Endothelial cell of umbilical vein (primary cell): ENCODE measurements at regions not wholly inside any gene's neighbourhood (a gene's known extent, or its start where the extent isn't known, plus 50 kb on each side); places are given as distances from the start of the nearest gene placed in this dataset.

Experiments used
- BruUV-seq: library from RNA; stranded (reverse); fragments of 400-500 nt; replicated peaks from 2 replicates; lab custom pipeline; 2021; lab: Mats Ljungman, UMichigan
- CTCF ChIA-PET: fragments of 300-600, 350-600 bp; sonication (Branson Sonifier 250); formaldehyde crosslinking; loops from one replicate; lab custom pipeline; 2021; ENCODE audit warnings: antibody characterized with exemption, inconsistent platforms; lab: Charles Lee
- POLR2A ChIA-PET: fragments of 300-600, 350-600 bp; sonication (Branson Sonifier 250); formaldehyde crosslinking; loops from one replicate; lab custom pipeline; 2021; ENCODE audit warnings: antibody characterized with exemption, inconsistent platforms; lab: Charles Lee
- DNase-seq: peaks from one replicate; pipeline ENCODE4 v3.0.0-alpha.2; 2011; ENCODE audit warnings: low read depth, low spot score
- FAIRE-seq: peaks from 2 replicates; lab custom pipeline; 2011; peaks lifted over from hg19 to GRCh38; lab: Jason Lieb, UNC
- H2AFZ ChIP-seq: 2 replicates; pipeline ENCODE4 v1.6.0; 2012; ENCODE audit warnings: low read depth, low read length, control low read depth, inconsistent platforms
- H3K27ac ChIP-seq: 2 replicates; pipeline ENCODE4 v1.5.1; 2011; ENCODE audit warnings: low read depth, mild to moderate bottlenecking, control low read depth, low read length, moderate library complexity; ENCODE audit not compliant: insufficient read depth
- H3K27me3 ChIP-seq, 2 experiments: 2 replicates each; pipeline versions ENCODE4 v1.6.0 to v1.6.1; 2011; ENCODE audit warnings: low read length in 2 of 2, mixed read lengths in 1 of 2; ENCODE audit not compliant: control insufficient read depth in 2 of 2, insufficient read depth in 2 of 2
- H3K36me3 ChIP-seq, 2 experiments: 2 replicates in 1 of 2; 3 replicates in 1 of 2; pipeline ENCODE4 v1.5.1; 2011; ENCODE audit warnings: low read length in 2 of 2, mild to moderate bottlenecking in 1 of 2, moderate library complexity in 1 of 2; ENCODE audit not compliant: control insufficient read depth in 2 of 2, insufficient read depth in 2 of 2; ENCODE audit errors: extremely low read depth in 1 of 2
- H3K4me1 ChIP-seq: 3 replicates; pipeline ENCODE4 v1.5.1; 2011; ENCODE audit warnings: mild to moderate bottlenecking, low read length; ENCODE audit not compliant: control insufficient read depth, insufficient read depth; ENCODE audit errors: extremely low read depth
- H3K4me2 ChIP-seq: 2 replicates; pipeline ENCODE4 v1.6.1; 2011; ENCODE audit warnings: low read length, control low read depth, mixed read lengths; ENCODE audit not compliant: insufficient read depth
- H3K4me3 ChIP-seq, 3 experiments: fragments of 200-600 bp in 1 of 3; sonication (generic), shearing (Covaris generic) in 1 of 3; replicated peaks in 1 of 3; 2 replicates each; pipeline ENCODE4 v1.5.1; 2011 to 2016; ENCODE audit warnings: control low read depth in 3 of 3, low read length in 3 of 3, mild to moderate bottlenecking in 2 of 3, inconsistent platforms in 1 of 3, low read depth in 1 of 3, moderate library complexity in 1 of 3; ENCODE audit not compliant: insufficient read depth in 1 of 3
- H3K79me2 ChIP-seq: 2 replicates; pipeline ENCODE4 v1.6.0; 2012; ENCODE audit warnings: low read length, inconsistent platforms; ENCODE audit not compliant: control insufficient read depth, insufficient read depth
- H3K9ac ChIP-seq: replicated peaks from 2 replicates; pipeline ENCODE3; 2011; ENCODE audit warnings: low read length, control low read depth; ENCODE audit not compliant: insufficient read depth; ENCODE audit errors: extremely low read depth
- H3K9me1 ChIP-seq: replicated peaks from 3 replicates; pipeline ENCODE4 v1.6.0; 2011; ENCODE audit warnings: mild to moderate bottlenecking, low read length; ENCODE audit not compliant: control insufficient read depth, insufficient read depth; ENCODE audit errors: extremely low read depth
- H3K9me3 ChIP-seq: replicated peaks from 2 replicates; pipeline ENCODE4 v1.5.1; 2012; ENCODE audit warnings: low read length, inconsistent platforms; ENCODE audit not compliant: control insufficient read depth, insufficient read depth
- H4K20me1 ChIP-seq: replicated peaks from 2 replicates; pipeline ENCODE3; 2011; ENCODE audit warnings: mild to moderate bottlenecking, low read length; ENCODE audit not compliant: control insufficient read depth, insufficient read depth; ENCODE audit errors: extremely low read depth
- EZH2 ChIP-seq: IDR thresholded peaks from 2 replicates; pipeline ENCODE4 v1.6.1; 2012; ENCODE audit warnings: borderline replicate concordance, low read depth, mild to moderate bottlenecking, moderate library complexity, low read length, inconsistent platforms; ENCODE audit not compliant: severe bottlenecking
- FOS ChIP-seq: IDR thresholded peaks from 2 replicates; pipeline ENCODE4 v1.6.1; 2011; ENCODE audit warnings: mild to moderate bottlenecking, low read length, moderate library complexity, borderline replicate concordance; ENCODE audit not compliant: insufficient read depth
- GATA2 ChIP-seq: IDR thresholded peaks from 2 replicates; pipeline ENCODE4 v1.7.0; 2011; ENCODE audit warnings: low read depth, mild to moderate bottlenecking, moderate library complexity, mixed read lengths, low read length; ENCODE audit not compliant: insufficient read length, insufficient read depth
- JUN ChIP-seq: IDR thresholded peaks from 2 replicates; pipeline ENCODE4 v1.6.1; 2011; ENCODE audit warnings: borderline replicate concordance, low read depth; ENCODE audit not compliant: insufficient read length, insufficient read depth
- MYC ChIP-seq: IDR thresholded peaks from one replicate; pipeline ENCODE4 v1.6.1; 2011; ENCODE audit warnings: mild to moderate bottlenecking, low read depth, low read length
- POLR2A ChIP-seq: IDR thresholded peaks from 2 replicates; pipeline ENCODE4 v1.6.1; 2012; ENCODE audit warnings: low read depth, mild to moderate bottlenecking, control low read depth, low read length
- POLR2AphosphoS5 ChIP-seq: IDR thresholded peaks from 2 replicates; pipeline ENCODE4 v1.6.1; 2012; ENCODE audit warnings: low read depth, mild to moderate bottlenecking, control low read depth, low read length, moderate library complexity; ENCODE audit not compliant: insufficient read depth
- dilution Hi-C: fragments of 300-500 bp; cut with MboI; formaldehyde crosslinking; loops from one replicate; pipeline ENCODE4 v1.15.0; 2019; ENCODE audit warnings: low sequenced_read_pairs; ENCODE audit not compliant: extremely low pct_ligation_motif_present
- intact Hi-C: fragments of 100-400 bp; cut with micrococcal nuclease; formaldehyde crosslinking; loops from one replicate; pipeline ENCODE4 v1.10.0; 2022
- TF ChIP-seq, protein P1 (sequence below): IDR thresholded peaks from 2 replicates; pipeline ENCODE4 v1.6.1; 2011; ENCODE audit not compliant: insufficient read depth, insufficient read length
- TF ChIP-seq, protein P2 (sequence below), 2 donors: IDR thresholded peaks; 1 replicate in 1 of 2; 2 replicates in 1 of 2; pipeline ENCODE4 v1.5.1; 2011; ENCODE audit warnings: low read length in 2 of 2, mild to moderate bottlenecking in 2 of 2, moderate library complexity in 2 of 2, control low read depth in 1 of 2, inconsistent platforms in 1 of 2, low read depth in 1 of 2; ENCODE audit not compliant: insufficient read depth in 1 of 2; ENCODE audit errors: extremely low read depth in 1 of 2

DNA sequence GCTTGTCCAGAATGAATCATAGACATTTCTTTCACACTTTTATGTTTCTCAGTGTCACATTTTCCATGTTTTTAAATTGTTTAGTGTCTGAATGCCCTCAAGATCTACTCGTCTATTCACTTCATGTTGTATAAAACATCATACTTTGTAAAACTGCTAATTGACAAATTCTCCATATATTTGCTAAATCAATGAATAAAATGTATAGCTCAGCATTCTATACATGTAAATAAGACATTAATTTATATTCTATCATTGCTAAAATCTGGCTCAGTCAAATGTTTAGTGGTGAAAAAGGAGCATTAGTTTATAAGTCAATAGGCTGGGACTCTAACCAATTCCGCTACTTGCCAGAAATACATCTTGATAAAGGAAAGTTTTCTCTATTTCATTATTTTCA, 379.6 kb downstream of the NAF1 start:
- TF ChIP-seq, protein P1, sequence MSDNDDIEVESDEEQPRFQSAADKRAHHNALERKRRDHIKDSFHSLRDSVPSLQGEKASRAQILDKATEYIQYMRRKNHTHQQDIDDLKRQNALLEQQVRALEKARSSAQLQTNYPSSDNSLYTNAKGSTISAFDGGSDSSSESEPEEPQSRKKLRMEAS, result no peak
- TF ChIP-seq JUN (no peak), POLR2A (no peak), MYC (no peak), POLR2AphosphoS5 (no peak), GATA2 (no peak), FOS (no peak), EZH2 (no peak)
- TF ChIP-seq, protein P2, sequence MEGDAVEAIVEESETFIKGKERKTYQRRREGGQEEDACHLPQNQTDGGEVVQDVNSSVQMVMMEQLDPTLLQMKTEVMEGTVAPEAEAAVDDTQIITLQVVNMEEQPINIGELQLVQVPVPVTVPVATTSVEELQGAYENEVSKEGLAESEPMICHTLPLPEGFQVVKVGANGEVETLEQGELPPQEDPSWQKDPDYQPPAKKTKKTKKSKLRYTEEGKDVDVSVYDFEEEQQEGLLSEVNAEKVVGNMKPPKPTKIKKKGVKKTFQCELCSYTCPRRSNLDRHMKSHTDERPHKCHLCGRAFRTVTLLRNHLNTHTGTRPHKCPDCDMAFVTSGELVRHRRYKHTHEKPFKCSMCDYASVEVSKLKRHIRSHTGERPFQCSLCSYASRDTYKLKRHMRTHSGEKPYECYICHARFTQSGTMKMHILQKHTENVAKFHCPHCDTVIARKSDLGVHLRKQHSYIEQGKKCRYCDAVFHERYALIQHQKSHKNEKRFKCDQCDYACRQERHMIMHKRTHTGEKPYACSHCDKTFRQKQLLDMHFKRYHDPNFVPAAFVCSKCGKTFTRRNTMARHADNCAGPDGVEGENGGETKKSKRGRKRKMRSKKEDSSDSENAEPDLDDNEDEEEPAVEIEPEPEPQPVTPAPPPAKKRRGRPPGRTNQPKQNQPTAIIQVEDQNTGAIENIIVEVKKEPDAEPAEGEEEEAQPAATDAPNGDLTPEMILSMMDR (IDR thresholded peaks at IDR 0.05; ENCODE audit: extremely low read depth in 1 of 2, insufficient read depth in 1 of 2, low read depth in 1 of 2, low read length in 2 of 2), result no peak
- Histone ChIP-seq H2AFZ (no peak overlapping the region), H3K36me3 (no peaks in the 10 kb centered on the region), H3K4me2 (no peak overlapping the region), H3K27ac (no peak overlapping the region), H3K9me1 (no peaks in the 10 kb centered on the region), H3K79me2 (no peaks in the 10 kb centered on the region), H3K9ac (no peak overlapping the region), H3K27me3 (no peaks in the 10 kb centered on the region), H3K4me1 (no peaks in the 10 kb centered on the region), H3K4me3 (no peak overlapping the region), H3K9me3 (peaks cover 2% of the 10 kb centered on the region), H4K20me1 (no peaks in the 10 kb centered on the region)
- intact Hi-C loops (no loop called here), dilution Hi-C loops (no loop called here)
- POLR2A ChIA-PET, result no interaction called here
- no TSS peak for BruUV-seq
- FAIRE-seq (no peak), DNase-seq (no peak)
- CTCF ChIA-PET, result no interaction called here
